ENCODE measurements at regions not wholly inside any gene's neighbourhood (a gene's known extent, or its start where the extent isn't known, plus 50 kb on each side); places are given as distances from the start of the nearest gene placed in this dataset.

DNA sequence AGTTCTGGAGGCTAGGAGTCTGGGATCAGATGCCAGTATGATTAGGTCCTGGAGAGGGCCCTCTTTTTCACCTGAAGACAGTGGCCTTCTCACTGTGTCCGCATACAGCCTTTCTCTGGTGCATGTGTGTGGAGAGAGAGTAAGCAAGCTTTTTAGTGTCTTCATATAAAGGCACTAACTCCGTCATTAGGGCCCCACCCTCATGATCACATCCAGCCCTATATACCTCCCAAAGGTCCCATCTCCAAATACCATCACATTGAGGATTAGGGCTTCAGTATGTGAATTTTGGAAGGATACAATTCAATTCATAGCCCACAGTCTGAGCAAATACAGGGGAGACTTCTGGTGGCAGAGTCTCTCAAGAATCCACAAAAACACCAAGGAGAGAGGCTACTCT lies 176.6 kb downstream of the BACH1 start:
- Histone ChIP-seq H4K5ac (ENCODE audit: low read depth, low read length) (peak overlapping the region; percentile 10; the same call in 1 of the 2 replicates), H3K27me3 (ENCODE audit: control insufficient read depth, insufficient read depth, low read length) (no peaks in the 10 kb centered on the region), H3K4ac (ENCODE audit: low read depth, low read length) (no peak overlapping the region), H3K79me1 (ENCODE audit: low read depth in 1 of 2, low read length in 2 of 2) (peaks cover 0 to 13% of the 10 kb centered on the region in 2 experiments; a peak in 1 of 4 replicates), H3K9ac (ENCODE audit: low read depth, low read length) (no peak overlapping the region), H2AFZ (replicated peaks; ENCODE audit: low read length, poor library complexity) (no peak overlapping the region), H2AK9ac (replicated peaks; ENCODE audit: low read depth, low read length, poor library complexity) (no peak overlapping the region), H3K23ac (ENCODE audit: low read depth, low read length) (no peak overlapping the region), H3K27ac (ENCODE audit: insufficient read depth, low read length) (no peak overlapping the region), H3K9me1 (ENCODE audit: insufficient read depth, low read length) (peaks cover 11% of the 10 kb centered on the region; the same call in 1 of the 2 replicates), H3K56ac (ENCODE audit: extremely low read depth, insufficient read depth, low read length) (no peak overlapping the region), H2BK15ac (ENCODE audit: low read depth, low read length) (no peak overlapping the region), H4K91ac (ENCODE audit: insufficient read depth, low read depth, low read length) (no peak overlapping the region), H3K4me3 (ENCODE audit: insufficient read depth, low read depth, low read length) (no peak overlapping the region), H4K20me1 (ENCODE audit: insufficient read depth, low read length) (no peaks in the 10 kb centered on the region), H4K8ac (ENCODE audit: low read depth in 2 of 2, low read length in 2 of 2) (no peak overlapping the region), H3K36me3 (ENCODE audit: control insufficient read depth, insufficient read depth, low read length) (no peaks in the 10 kb centered on the region), H3K4me2 (ENCODE audit: low read depth, low read length) (no peak overlapping the region), H3K4me1 (ENCODE audit: control insufficient read depth, insufficient read depth, low read length) (peaks cover 12% of the 10 kb centered on the region), H2BK5ac (ENCODE audit: low read depth, low read length, poor library complexity, severe bottlenecking) (no peak overlapping the region), H2BK20ac (ENCODE audit: low read depth, low read length) (no peak overlapping the region), H2BK120ac (ENCODE audit: low read depth, low read length) (no peak overlapping the region), H3K9me3 (ENCODE audit: control insufficient read depth, insufficient read depth, low read length) (no peaks in the 10 kb centered on the region), H3K18ac (ENCODE audit: low read depth, low read length) (no peak overlapping the region), H2AK5ac (ENCODE audit: low read depth, low read length) (no peak overlapping the region), H3K14ac (replicated peaks; ENCODE audit: low read depth, low read length) (no peak overlapping the region)
- dilution Hi-C loops (cut with HindIII; ENCODE audit: low sequenced_read_pairs, unreplicated experiment) (no loop called here), in situ Hi-C loops (cut with MboI; ENCODE audit: low sequenced_read_pairs) (loop anchor here (5.0 kb wide), 1 partner anchor 372 kb away; no protein-coding TSS in a partner anchor), intact Hi-C loops (cut with micrococcal nuclease) (loop anchor here (5.0 to 10.0 kb wide), 3 partner anchors 103 to 383 kb away; no protein-coding TSS in a partner anchor)
- TF ChIP-seq MXI1 (IDR thresholded peaks at IDR 0.05; ENCODE audit: borderline replicate concordance, low read depth, low read length): no peak
- TF ChIP-seq FOS (IDR thresholded peaks at IDR 0.05; ENCODE audit: low read depth, low read length): no peak
- TF ChIP-seq CEBPB (IDR thresholded peaks at IDR 0.05; ENCODE audit: low read depth, low read length): no peak
- no peak for TF ChIP-seq MAZ (IDR thresholded peaks at IDR 0.05; ENCODE audit: borderline replicate concordance, low read depth, low read length)
- POLR2A ChIA-PET (ENCODE audit: unreplicated experiment): no interaction called here
- no TSS peak for BruUV-seq (replicated peaks)
- no peak for DNase-seq
- ATAC-seq (ENCODE audit: low read depth): no peak
- WGBS, 2 experiments (ENCODE audit: extremely low coverage in 2 of 2, insufficient read length in 1 of 2): no CpG with 5 or more reads among the region's 2 CpGs
- CTCF ChIA-PET: interaction anchor here (1.2 kb wide), 1 partner anchor 11 kb away, joined by 4 read pairs; no protein-coding TSS in a partner anchor
